PFSK-1 (cell line): ENCODE measurements at regions not wholly inside any gene's neighbourhood (a gene's known extent, or its start where the extent isn't known, plus 50 kb on each side); places are given as distances from the start of the nearest gene placed in this dataset.

ENCODE experiments used
- FOXP2 ChIP-seq: optimal IDR thresholded peaks from 2 replicates; pipeline ENCODE3; 2011; ENCODE audit warnings: borderline replicate concordance, control low read depth, inconsistent platforms; ENCODE audit not compliant: insufficient read depth; ENCODE audit errors: extremely low read length, extremely low read depth
- POLR2AphosphoS5 ChIP-seq: IDR thresholded peaks from 2 replicates; pipeline ENCODE4 v1.6.1; 2012; ENCODE audit warnings: low read depth, mild to moderate bottlenecking, control low read depth, low read length, moderate library complexity
- SIN3A ChIP-seq: IDR thresholded peaks from 2 replicates; pipeline ENCODE4 v1.6.1; 2012; ENCODE audit warnings: mild to moderate bottlenecking, low read length, moderate library complexity, borderline replicate concordance; ENCODE audit not compliant: insufficient read depth
- TAF1 ChIP-seq: IDR thresholded peaks from 2 replicates; pipeline ENCODE4 v1.6.1; 2012; ENCODE audit warnings: low read length, control low read depth, borderline replicate concordance; ENCODE audit not compliant: insufficient read depth

- TF ChIP-seq SIN3A = no peak
- TF ChIP-seq FOXP2 = no peak
- TF ChIP-seq TAF1 = no peak
- TF ChIP-seq POLR2AphosphoS5 = no peak
Measured at GRCh38 chr11:32485733-32486132, 50.4 kb upstream of the WT1 start.
